Liver (tissue), 8 donors: ENCODE measurements at regions not wholly inside any gene's neighbourhood (a gene's known extent, or its start where the extent isn't known, plus 50 kb on each side); places are given as distances from the start of the nearest gene placed in this dataset.

ENCODE experiments used
- DNase-seq: peaks from one replicate; pipeline ENCODE4 v3.0.0-alpha.2; 2017; ENCODE audit warnings: low spot score
- H3K27ac ChIP-seq, 2 donors: one replicate each; pipeline ENCODE4 v1.7.0; 2013; ENCODE audit warnings: inconsistent platforms in 2 of 2, low read length in 2 of 2, control low read depth in 1 of 2, low read depth in 1 of 2, mild to moderate bottlenecking in 1 of 2
- H3K27me3 ChIP-seq, 4 donors: one replicate each; pipeline versions ENCODE4 v1.6.1 to v1.7.0; 2013; ENCODE audit warnings: low read length in 3 of 4, inconsistent platforms in 1 of 4, mild to moderate bottlenecking in 1 of 4, moderate library complexity in 1 of 4; ENCODE audit not compliant: control insufficient read depth in 4 of 4, insufficient read depth in 4 of 4
- H3K36me3 ChIP-seq, 4 donors: one replicate each; pipeline versions ENCODE4 v1.6.1 to v1.7.0; 2013; ENCODE audit warnings: low read length in 3 of 4, mild to moderate bottlenecking in 3 of 4, low read depth in 1 of 4, moderate library complexity in 1 of 4; ENCODE audit not compliant: control insufficient read depth in 4 of 4, insufficient read depth in 3 of 4
- H3K4me1 ChIP-seq, 4 donors: one replicate each; pipeline versions ENCODE4 v1.6.1 to v1.7.0; 2013; ENCODE audit warnings: low read length in 3 of 4, mild to moderate bottlenecking in 3 of 4, moderate library complexity in 1 of 4; ENCODE audit not compliant: control insufficient read depth in 4 of 4, insufficient read depth in 4 of 4
- H3K4me3 ChIP-seq, 3 donors: one replicate each; pipeline versions ENCODE4 v1.6.1 to v1.7.0; 2013; ENCODE audit warnings: low read length in 3 of 3, control low read depth in 1 of 3, low read depth in 1 of 3, mild to moderate bottlenecking in 1 of 3
- H3K9ac ChIP-seq, 2 donors: one replicate each; pipeline ENCODE4 v1.7.0; 2013; ENCODE audit warnings: low read length in 2 of 2, mild to moderate bottlenecking in 2 of 2, moderate library complexity in 2 of 2, control low read depth in 1 of 2, low read depth in 1 of 2
- H3K9me3 ChIP-seq, 4 donors: one replicate each; pipeline versions ENCODE4 v1.6.1 to v1.7.0; 2013; ENCODE audit warnings: low read length in 3 of 4; ENCODE audit not compliant: control insufficient read depth in 4 of 4
- EGR1 ChIP-seq, 2 donors: IDR thresholded peaks; 2 replicates each; pipeline ENCODE4 v1.6.1; 2016 to 2018; ENCODE audit warnings: antibody characterized with exemption in 2 of 2, low read depth in 2 of 2
- FOXA1 ChIP-seq: IDR thresholded peaks from 2 replicates; pipeline ENCODE4 v1.6.1; 2016; ENCODE audit warnings: antibody characterized with exemption
- FOXA2 ChIP-seq: IDR thresholded peaks from 2 replicates; pipeline ENCODE4 v1.6.1; 2016; ENCODE audit warnings: antibody characterized with exemption
- HNF4A ChIP-seq, 2 donors: conservative IDR thresholded peaks; 2 replicates each; pipeline ENCODE4 v1.6.1; 2016; ENCODE audit warnings: antibody characterized with exemption in 2 of 2, mild to moderate bottlenecking in 2 of 2
- HNF4G ChIP-seq: IDR thresholded peaks from 2 replicates; pipeline ENCODE4 v1.6.1; 2016; ENCODE audit warnings: antibody characterized with exemption
- JUND ChIP-seq, 2 donors: IDR thresholded peaks; 2 replicates each; pipeline ENCODE4 v1.6.1; 2016; ENCODE audit warnings: antibody characterized with exemption in 2 of 2
- MAX ChIP-seq: IDR thresholded peaks from 2 replicates; pipeline ENCODE4 v1.6.1; 2016; ENCODE audit warnings: antibody characterized with exemption
- RAD21 ChIP-seq, 2 donors: IDR thresholded peaks; 2 replicates each; pipeline ENCODE4 v1.6.1; 2016; ENCODE audit warnings: antibody characterized with exemption in 2 of 2, mild to moderate bottlenecking in 2 of 2
- RXRA ChIP-seq, 2 donors: IDR thresholded peaks; 2 replicates each; pipeline ENCODE4 v1.6.1; 2017 to 2018; ENCODE audit warnings: antibody characterized with exemption in 2 of 2, mild to moderate bottlenecking in 1 of 2
- TAF1 ChIP-seq: conservative IDR thresholded peaks from 2 replicates; pipeline ENCODE4 v1.6.1; 2016; ENCODE audit warnings: antibody characterized with exemption, mild to moderate bottlenecking
- YY1 ChIP-seq: IDR thresholded peaks from 2 replicates; pipeline ENCODE4 v1.6.1; 2016; ENCODE audit warnings: antibody characterized with exemption, mild to moderate bottlenecking
- WGBS: extraction: QIAGEN DNeasy Blood & Tissue Kit; methylation state at CpG from one replicate; pipeline ENCODE4 v1.1.7; 2013; 5-methylcytosine and 5-hydroxymethylcytosine counted together
- TF ChIP-seq, protein P1 (sequence below): IDR thresholded peaks from 2 replicates; pipeline ENCODE4 v1.6.1; 2016; ENCODE audit warnings: antibody characterized with exemption, mild to moderate bottlenecking
- TF ChIP-seq, protein P2 (sequence below): fragments of 150-350 bp; IDR thresholded peaks from 2 replicates; pipeline ENCODE4 v1.5.1; 2017; ENCODE audit warnings: improper control_type of control experiment, low read depth, low read length; ENCODE audit not compliant: missing input control
- TF ChIP-seq, protein P3 (sequence below): IDR thresholded peaks from 2 replicates; pipeline ENCODE4 v1.6.1; 2016; ENCODE audit warnings: antibody characterized with exemption
- donor health status: healthy.
- donor health status: healthy.
- donor health status: healthy.
- donor health status: healthy.
- donor health status: healthy.

GRCh38 chr14:59069163-59069854, 119.2 kb upstream of the DAAM1 start (continued):
- TF ChIP-seq, protein P1, sequence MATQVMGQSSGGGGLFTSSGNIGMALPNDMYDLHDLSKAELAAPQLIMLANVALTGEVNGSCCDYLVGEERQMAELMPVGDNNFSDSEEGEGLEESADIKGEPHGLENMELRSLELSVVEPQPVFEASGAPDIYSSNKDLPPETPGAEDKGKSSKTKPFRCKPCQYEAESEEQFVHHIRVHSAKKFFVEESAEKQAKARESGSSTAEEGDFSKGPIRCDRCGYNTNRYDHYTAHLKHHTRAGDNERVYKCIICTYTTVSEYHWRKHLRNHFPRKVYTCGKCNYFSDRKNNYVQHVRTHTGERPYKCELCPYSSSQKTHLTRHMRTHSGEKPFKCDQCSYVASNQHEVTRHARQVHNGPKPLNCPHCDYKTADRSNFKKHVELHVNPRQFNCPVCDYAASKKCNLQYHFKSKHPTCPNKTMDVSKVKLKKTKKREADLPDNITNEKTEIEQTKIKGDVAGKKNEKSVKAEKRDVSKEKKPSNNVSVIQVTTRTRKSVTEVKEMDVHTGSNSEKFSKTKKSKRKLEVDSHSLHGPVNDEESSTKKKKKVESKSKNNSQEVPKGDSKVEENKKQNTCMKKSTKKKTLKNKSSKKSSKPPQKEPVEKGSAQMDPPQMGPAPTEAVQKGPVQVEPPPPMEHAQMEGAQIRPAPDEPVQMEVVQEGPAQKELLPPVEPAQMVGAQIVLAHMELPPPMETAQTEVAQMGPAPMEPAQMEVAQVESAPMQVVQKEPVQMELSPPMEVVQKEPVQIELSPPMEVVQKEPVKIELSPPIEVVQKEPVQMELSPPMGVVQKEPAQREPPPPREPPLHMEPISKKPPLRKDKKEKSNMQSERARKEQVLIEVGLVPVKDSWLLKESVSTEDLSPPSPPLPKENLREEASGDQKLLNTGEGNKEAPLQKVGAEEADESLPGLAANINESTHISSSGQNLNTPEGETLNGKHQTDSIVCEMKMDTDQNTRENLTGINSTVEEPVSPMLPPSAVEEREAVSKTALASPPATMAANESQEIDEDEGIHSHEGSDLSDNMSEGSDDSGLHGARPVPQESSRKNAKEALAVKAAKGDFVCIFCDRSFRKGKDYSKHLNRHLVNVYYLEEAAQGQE = no peak
- TF ChIP-seq TAF1 = no peak
- TF ChIP-seq RAD21 (IDR thresholded peaks at IDR 0.05) = no peak
- no peak for TF ChIP-seq HNF4G
- TF ChIP-seq, protein P2, sequence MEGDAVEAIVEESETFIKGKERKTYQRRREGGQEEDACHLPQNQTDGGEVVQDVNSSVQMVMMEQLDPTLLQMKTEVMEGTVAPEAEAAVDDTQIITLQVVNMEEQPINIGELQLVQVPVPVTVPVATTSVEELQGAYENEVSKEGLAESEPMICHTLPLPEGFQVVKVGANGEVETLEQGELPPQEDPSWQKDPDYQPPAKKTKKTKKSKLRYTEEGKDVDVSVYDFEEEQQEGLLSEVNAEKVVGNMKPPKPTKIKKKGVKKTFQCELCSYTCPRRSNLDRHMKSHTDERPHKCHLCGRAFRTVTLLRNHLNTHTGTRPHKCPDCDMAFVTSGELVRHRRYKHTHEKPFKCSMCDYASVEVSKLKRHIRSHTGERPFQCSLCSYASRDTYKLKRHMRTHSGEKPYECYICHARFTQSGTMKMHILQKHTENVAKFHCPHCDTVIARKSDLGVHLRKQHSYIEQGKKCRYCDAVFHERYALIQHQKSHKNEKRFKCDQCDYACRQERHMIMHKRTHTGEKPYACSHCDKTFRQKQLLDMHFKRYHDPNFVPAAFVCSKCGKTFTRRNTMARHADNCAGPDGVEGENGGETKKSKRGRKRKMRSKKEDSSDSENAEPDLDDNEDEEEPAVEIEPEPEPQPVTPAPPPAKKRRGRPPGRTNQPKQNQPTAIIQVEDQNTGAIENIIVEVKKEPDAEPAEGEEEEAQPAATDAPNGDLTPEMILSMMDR = no peak

DNA sequence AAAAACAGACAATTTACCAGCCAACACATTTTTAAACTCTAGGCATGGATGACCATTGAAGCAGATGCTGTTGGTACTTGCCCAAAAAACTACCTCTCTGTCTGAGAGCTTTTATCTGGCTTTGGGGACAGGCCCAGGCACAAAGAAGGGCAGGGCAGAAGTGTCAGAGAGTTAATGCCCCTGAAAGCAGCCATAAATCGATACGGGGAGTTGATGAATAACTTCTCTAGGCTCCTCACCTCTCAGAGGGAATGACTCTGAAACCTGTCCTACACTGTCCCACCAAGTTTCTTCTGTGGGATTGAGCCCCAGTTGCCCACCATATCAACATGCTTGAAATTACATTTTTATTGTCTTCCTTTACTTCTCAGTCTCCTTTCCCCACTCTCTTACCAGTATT, 113.0 kb upstream of the DAAM1 start:
- 56% methylated on average over 2 of the region's 2 CpGs for WGBS
- no peak for DNase-seq
- peaks cover 0 to 5% (median 2%) of the 10 kb centered on the region in 4 donors for H3K4me1 ChIP-seq
- no peak overlapping the region for H3K9ac ChIP-seq
- no peaks in the 10 kb centered on the region for H3K36me3 ChIP-seq
- no peak overlapping the region for H3K4me3 ChIP-seq
- no peak for TF ChIP-seq RAD21 (IDR thresholded peaks at IDR 0.05)
- TF ChIP-seq YY1 = no peak
- no peak for TF ChIP-seq FOXA1
- no peak for TF ChIP-seq TAF1
- no peak for TF ChIP-seq RXRA (IDR thresholded peaks at IDR 0.05)
- no peak for TF ChIP-seq HNF4A (conservative IDR thresholded peaks at IDR 0.05)
- TF ChIP-seq JUND (IDR thresholded peaks at IDR 0.05) = no peak
- TF ChIP-seq FOXA2 = no peak
- no peak for TF ChIP-seq MAX
- no peak for TF ChIP-seq EGR1 (IDR thresholded peaks at IDR 0.05; ENCODE audit: low read depth in 2 of 2)
- no peak for TF ChIP-seq HNF4G
- H3K9me3 ChIP-seq = no peaks in the 10 kb centered on the region
- no peak overlapping the region for H3K27ac ChIP-seq
- no peaks in the 10 kb centered on the region for H3K27me3 ChIP-seq

GRCh38 chr14:59081720-59082119, 106.7 kb upstream of the DAAM1 start:
- Histone ChIP-seq H3K9me3 (no peaks in the 10 kb centered on the region), H3K27ac (no peak overlapping the region), H3K27me3 (peaks cover 0 to 3% (median 0%) of the 10 kb centered on the region in 4 donors), H3K36me3 (no peaks in the 10 kb centered on the region), H3K9ac (no peak overlapping the region), H3K4me1 (no peaks in the 10 kb centered on the region), H3K4me3 (no peak overlapping the region)
- TF ChIP-seq, protein P3, sequence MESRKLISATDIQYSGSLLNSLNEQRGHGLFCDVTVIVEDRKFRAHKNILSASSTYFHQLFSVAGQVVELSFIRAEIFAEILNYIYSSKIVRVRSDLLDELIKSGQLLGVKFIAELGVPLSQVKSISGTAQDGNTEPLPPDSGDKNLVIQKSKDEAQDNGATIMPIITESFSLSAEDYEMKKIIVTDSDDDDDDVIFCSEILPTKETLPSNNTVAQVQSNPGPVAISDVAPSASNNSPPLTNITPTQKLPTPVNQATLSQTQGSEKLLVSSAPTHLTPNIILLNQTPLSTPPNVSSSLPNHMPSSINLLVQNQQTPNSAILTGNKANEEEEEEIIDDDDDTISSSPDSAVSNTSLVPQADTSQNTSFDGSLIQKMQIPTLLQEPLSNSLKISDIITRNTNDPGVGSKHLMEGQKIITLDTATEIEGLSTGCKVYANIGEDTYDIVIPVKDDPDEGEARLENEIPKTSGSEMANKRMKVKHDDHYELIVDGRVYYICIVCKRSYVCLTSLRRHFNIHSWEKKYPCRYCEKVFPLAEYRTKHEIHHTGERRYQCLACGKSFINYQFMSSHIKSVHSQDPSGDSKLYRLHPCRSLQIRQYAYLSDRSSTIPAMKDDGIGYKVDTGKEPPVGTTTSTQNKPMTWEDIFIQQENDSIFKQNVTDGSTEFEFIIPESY = no peak
- no peak for DNase-seq
